OCI-LY7 (cell line): ENCODE measurements at regions not wholly inside any gene's neighbourhood (a gene's known extent, or its start where the extent isn't known, plus 50 kb on each side); places are given as distances from the start of the nearest gene placed in this dataset.

Source experiments
- BruUV-seq: library from RNA; stranded (reverse); fragments of 400-500 nt; replicated peaks from 2 replicates; lab custom pipeline; 2021; lab: Mats Ljungman, UMichigan
- CTCF ChIA-PET: fragments of 300-600 bp; sonication (Branson Sonifier 250); formaldehyde crosslinking; loops from one replicate; lab custom pipeline; 2022; ENCODE audit warnings: antibody characterized with exemption; ENCODE audit not compliant: unreplicated experiment; lab: Charles Lee
- POLR2A ChIA-PET: fragments of 300-600 bp; sonication (Branson Sonifier 250); formaldehyde crosslinking; loops from one replicate; lab custom pipeline; 2022; ENCODE audit warnings: antibody characterized with exemption; lab: Charles Lee
- DNase-seq: peaks from one replicate; pipeline ENCODE4 v3.0.0-alpha.2; 2015; ENCODE audit warnings: low spot score
- H2AFZ ChIP-seq: fragments of 200-600 bp; sonication (generic), shearing (Covaris generic); 2 replicates; pipeline ENCODE4 v1.6.1; 2014; ENCODE audit warnings: mild to moderate bottlenecking, antibody characterized with exemption, low read length, moderate library complexity
- H3K27ac ChIP-seq: fragments of 200-600 bp; sonication (generic); 2 replicates; pipeline ENCODE4 v1.5.1; 2014; ENCODE audit warnings: mixed run types, low read depth, mild to moderate bottlenecking, moderate library complexity, low read length, inconsistent platforms; ENCODE audit not compliant: poor library complexity, severe bottlenecking
- H3K36me3 ChIP-seq: fragments of 200-600 bp; sonication (generic); 2 replicates; pipeline ENCODE4 v1.6.1; 2014; ENCODE audit warnings: mild to moderate bottlenecking, antibody characterized with exemption, low read length, moderate library complexity, mixed read lengths; ENCODE audit not compliant: insufficient read depth
- H3K4me1 ChIP-seq: fragments of 200-600 bp; sonication (generic); 2 replicates; pipeline ENCODE4 v1.5.1; 2014; ENCODE audit warnings: mild to moderate bottlenecking, low read length; ENCODE audit not compliant: insufficient read depth, poor library complexity, severe bottlenecking
- H3K4me2 ChIP-seq: fragments of 200-600 bp; sonication (generic); 2 replicates; pipeline ENCODE4 v1.6.1; 2014; ENCODE audit warnings: mild to moderate bottlenecking, low read length
- H3K4me3 ChIP-seq: fragments of 200-600 bp; sonication (generic); 2 replicates; pipeline ENCODE4 v1.5.1; 2014; ENCODE audit warnings: mild to moderate bottlenecking, low read depth, low read length; ENCODE audit not compliant: poor library complexity, severe bottlenecking
- H3K79me2 ChIP-seq: fragments of 200-600 bp; sonication (generic); 2 replicates; pipeline ENCODE4 v1.6.1; 2016; ENCODE audit warnings: low read depth, mild to moderate bottlenecking, low read length, moderate library complexity, mixed read lengths; ENCODE audit not compliant: insufficient read depth
- H3K9me2 ChIP-seq: fragments of 200-600 bp; sonication (generic); 2 replicates; pipeline ENCODE4 v1.6.1; 2016; ENCODE audit warnings: mild to moderate bottlenecking, low read length, mixed read lengths; ENCODE audit not compliant: insufficient read depth
- H3K9me3 ChIP-seq: fragments of 200-600 bp; sonication (generic); 2 replicates; pipeline ENCODE4 v1.6.1; 2014; ENCODE audit warnings: mild to moderate bottlenecking, mixed run types, low read length, mixed read lengths
- H4K20me1 ChIP-seq: fragments of 200-600 bp; sonication (generic); 2 replicates; pipeline ENCODE4 v1.6.1; 2014; ENCODE audit warnings: mild to moderate bottlenecking, antibody characterized with exemption, low read length, moderate library complexity, mixed read lengths; ENCODE audit not compliant: insufficient read depth
- EZH2phosphoT487 ChIP-seq: fragments of 200-600 bp; sonication (generic); IDR thresholded peaks from 2 replicates; pipeline ENCODE4 v1.6.1; 2018; ENCODE audit warnings: low read depth, borderline replicate concordance, mild to moderate bottlenecking, mixed run types, antibody characterized with exemption, low read length, moderate library complexity, mixed read lengths
- intact Hi-C: fragments of 100-400 bp; cut with micrococcal nuclease; formaldehyde crosslinking; loops from one replicate; pipeline ENCODE4 v1.10.0; 2022; ENCODE audit not compliant: unreplicated experiment
- TF ChIP-seq, protein P1 (sequence below): fragments of 200-600 bp; sonication (generic); conservative IDR thresholded peaks from 2 replicates; pipeline ENCODE4 v1.5.1; 2014; ENCODE audit warnings: mild to moderate bottlenecking, antibody characterized with exemption, low read length, moderate library complexity, mixed read lengths

DNA sequence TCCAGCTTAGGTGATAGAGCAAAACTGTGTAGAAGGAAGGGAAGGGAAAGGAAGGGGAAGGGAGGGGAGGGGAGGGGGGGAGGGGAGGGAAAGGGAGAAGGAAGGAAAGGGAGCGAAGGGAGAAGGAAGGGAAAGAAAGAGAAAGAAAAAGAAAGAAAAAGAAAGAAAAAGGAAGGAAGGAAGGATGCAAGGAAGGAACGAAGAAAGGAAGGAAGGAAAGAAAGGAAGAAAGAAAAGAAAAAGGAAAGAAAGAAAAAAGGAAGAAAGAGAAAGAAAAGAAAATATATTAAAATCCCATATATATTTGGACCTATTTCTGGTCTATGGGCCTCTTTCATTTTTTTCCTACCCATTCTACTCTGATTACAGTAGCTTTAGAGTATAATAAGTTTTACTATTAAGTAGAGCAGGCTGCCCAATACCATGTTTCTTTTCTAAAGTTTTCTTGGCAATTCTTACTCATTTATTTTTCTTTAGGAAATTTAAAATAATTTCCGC lies 229.1 kb downstream of the AUH start:
- H3K4me1 ChIP-seq = no peaks in the 10 kb centered on the region
- H3K27ac ChIP-seq = no peak overlapping the region
- no peaks in the 10 kb centered on the region for H4K20me1 ChIP-seq
- BruUV-seq = no TSS peak
- DNase-seq = no peak
- no peaks in the 10 kb centered on the region for H3K36me3 ChIP-seq
- ChIA-PET POLR2A (interaction anchor here (0.7 kb wide), 1 partner anchor 261 kb away, joined by 3 read pairs; no protein-coding TSS in a partner anchor), CTCF (no interaction called here)
- H3K4me3 ChIP-seq = no peak overlapping the region
- H3K4me2 ChIP-seq = no peak overlapping the region
- H3K9me2 ChIP-seq = no peaks in the 10 kb centered on the region
- no peaks in the 10 kb centered on the region for H3K9me3 ChIP-seq
- intact Hi-C loops = no loop called here
- H3K79me2 ChIP-seq = no peaks in the 10 kb centered on the region
- H2AFZ ChIP-seq = no peak overlapping the region
- TF ChIP-seq, protein P1, sequence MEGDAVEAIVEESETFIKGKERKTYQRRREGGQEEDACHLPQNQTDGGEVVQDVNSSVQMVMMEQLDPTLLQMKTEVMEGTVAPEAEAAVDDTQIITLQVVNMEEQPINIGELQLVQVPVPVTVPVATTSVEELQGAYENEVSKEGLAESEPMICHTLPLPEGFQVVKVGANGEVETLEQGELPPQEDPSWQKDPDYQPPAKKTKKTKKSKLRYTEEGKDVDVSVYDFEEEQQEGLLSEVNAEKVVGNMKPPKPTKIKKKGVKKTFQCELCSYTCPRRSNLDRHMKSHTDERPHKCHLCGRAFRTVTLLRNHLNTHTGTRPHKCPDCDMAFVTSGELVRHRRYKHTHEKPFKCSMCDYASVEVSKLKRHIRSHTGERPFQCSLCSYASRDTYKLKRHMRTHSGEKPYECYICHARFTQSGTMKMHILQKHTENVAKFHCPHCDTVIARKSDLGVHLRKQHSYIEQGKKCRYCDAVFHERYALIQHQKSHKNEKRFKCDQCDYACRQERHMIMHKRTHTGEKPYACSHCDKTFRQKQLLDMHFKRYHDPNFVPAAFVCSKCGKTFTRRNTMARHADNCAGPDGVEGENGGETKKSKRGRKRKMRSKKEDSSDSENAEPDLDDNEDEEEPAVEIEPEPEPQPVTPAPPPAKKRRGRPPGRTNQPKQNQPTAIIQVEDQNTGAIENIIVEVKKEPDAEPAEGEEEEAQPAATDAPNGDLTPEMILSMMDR = no peak
- TF ChIP-seq EZH2phosphoT487 = no peak

DNA sequence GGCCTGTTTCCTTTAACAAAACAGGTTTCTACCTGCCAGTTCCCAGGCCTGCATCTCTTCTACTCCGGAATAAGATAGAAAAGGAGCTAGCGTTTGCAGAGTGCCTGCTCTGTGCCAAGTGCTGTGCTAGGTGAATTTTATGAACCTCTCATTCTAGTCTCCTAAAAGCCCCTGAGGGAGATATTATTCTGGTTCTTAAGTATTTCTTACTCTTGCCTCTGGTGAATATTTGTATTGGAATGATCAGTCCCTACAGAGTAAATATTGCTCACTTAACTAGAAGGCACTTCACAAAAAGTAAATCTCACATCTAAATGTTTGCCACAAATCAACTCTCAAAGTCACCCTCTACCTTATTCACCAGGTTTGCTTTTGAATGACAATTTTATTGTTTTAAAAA lies 227.1 kb downstream of the AUH start:
- TF ChIP-seq EZH2phosphoT487 = no peak
- TF ChIP-seq, protein P1 = no peak
- Histone ChIP-seq H3K36me3 (no peaks in the 10 kb centered on the region), H3K9me3 (no peaks in the 10 kb centered on the region), H2AFZ (no peak overlapping the region), H3K79me2 (no peaks in the 10 kb centered on the region), H4K20me1 (no peaks in the 10 kb centered on the region), H3K4me1 (no peaks in the 10 kb centered on the region), H3K4me2 (no peak overlapping the region), H3K9me2 (no peaks in the 10 kb centered on the region), H3K4me3 (no peak overlapping the region), H3K27ac (no peak overlapping the region)
- DNase-seq = no peak
- ChIA-PET POLR2A (interaction anchor here (0.7 to 1.0 kb wide), 2 partner anchors 155 to 167 kb away, joined by 3 read pairs; no protein-coding TSS in a partner anchor), CTCF (no interaction called here)
- intact Hi-C loops = no loop called here
- no TSS peak for BruUV-seq

DNA sequence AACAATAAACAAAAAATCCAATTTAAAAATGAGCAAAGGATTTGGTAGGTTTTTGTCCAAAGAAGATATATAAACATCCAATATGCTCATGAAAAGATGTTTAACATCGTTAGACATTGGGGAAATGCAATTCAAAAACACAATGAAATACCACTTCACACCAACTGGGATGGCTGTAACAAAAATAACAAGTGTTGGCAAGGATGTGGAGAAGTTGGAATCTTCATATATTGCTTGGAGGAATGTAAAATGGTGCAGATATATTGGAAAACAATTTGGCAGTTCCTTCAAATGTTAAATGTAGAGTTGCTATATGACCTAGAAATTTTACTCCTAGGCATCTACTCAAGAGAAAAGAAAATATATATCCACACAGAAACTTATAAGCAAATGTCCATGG lies 224.3 kb downstream of the AUH start:
- DNase-seq = no peak
- intact Hi-C loops = no loop called here
- H3K9me2 ChIP-seq = no peaks in the 10 kb centered on the region
- no peaks in the 10 kb centered on the region for H3K9me3 ChIP-seq
- H4K20me1 ChIP-seq = no peaks in the 10 kb centered on the region
- POLR2A ChIA-PET = no interaction called here
- no peaks in the 10 kb centered on the region for H3K79me2 ChIP-seq
- H3K4me2 ChIP-seq = no peak overlapping the region
- H3K27ac ChIP-seq = no peak overlapping the region
- H2AFZ ChIP-seq = no peak overlapping the region
- no TSS peak for BruUV-seq
- no peak overlapping the region for H3K4me3 ChIP-seq
- CTCF ChIA-PET = no interaction called here
- no peak for TF ChIP-seq EZH2phosphoT487
- H3K4me1 ChIP-seq = peaks cover 15% of the 10 kb centered on the region
- no peaks in the 10 kb centered on the region for H3K36me3 ChIP-seq
